ENCODE measurements at regions not wholly inside any gene's neighbourhood (a gene's known extent, or its start where the extent isn't known, plus 50 kb on each side); places are given as distances from the start of the nearest gene placed in this dataset.

DNA sequence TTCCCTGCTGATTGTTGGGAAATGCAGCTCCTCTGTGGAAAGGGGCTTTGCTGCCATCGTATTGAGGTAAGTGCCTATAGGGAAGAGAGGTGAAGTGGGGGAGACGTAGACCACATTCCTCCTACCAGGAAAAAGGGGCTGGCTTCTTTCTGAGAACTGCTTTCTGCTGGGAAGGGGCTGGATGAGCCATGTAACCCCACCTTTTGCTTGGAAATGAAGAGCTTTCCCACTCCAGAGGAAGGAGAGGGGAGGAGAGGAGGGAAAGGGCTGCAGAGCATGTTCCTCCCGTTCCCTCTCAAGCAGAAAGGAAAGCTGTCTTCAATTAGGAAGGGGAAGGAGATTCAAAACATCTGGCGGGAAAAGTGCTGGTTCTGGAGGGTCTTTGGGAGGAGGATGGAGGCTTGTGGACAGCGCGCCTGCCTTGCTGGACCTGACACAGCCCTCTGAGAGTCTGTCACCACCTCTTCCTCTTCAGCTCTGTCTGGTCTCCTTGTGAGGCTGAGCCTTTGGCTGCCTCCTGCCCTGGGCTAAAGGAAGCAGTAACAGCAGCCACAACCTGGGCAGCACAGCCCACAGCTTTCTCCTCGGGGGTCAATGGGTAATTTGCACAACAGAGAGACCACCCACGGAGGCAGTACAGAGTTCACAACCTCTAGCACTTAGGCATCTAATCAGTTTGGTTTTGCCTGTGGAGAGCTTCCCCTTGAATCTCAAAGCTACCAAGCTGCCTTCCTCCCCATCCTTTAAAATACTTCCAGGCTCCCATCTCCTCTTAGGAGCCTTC lies 410.0 kb upstream of the TNP1 start:
- DNase-seq (no peak), ATAC-seq (no peak)
- Histone ChIP-seq H3K9me3 (no peaks in the 10 kb centered on the region), H3K27me3 (no peaks in the 10 kb centered on the region), H3K27ac (no peak overlapping the region), H3K4me1 (no peaks in the 10 kb centered on the region), H3K4me3 (no peak overlapping the region), H3K36me3 (no peaks in the 10 kb centered on the region)
- no peak for TF ChIP-seq POLR2A (IDR thresholded peaks at IDR 0.05)
- TF ChIP-seq, protein P1, sequence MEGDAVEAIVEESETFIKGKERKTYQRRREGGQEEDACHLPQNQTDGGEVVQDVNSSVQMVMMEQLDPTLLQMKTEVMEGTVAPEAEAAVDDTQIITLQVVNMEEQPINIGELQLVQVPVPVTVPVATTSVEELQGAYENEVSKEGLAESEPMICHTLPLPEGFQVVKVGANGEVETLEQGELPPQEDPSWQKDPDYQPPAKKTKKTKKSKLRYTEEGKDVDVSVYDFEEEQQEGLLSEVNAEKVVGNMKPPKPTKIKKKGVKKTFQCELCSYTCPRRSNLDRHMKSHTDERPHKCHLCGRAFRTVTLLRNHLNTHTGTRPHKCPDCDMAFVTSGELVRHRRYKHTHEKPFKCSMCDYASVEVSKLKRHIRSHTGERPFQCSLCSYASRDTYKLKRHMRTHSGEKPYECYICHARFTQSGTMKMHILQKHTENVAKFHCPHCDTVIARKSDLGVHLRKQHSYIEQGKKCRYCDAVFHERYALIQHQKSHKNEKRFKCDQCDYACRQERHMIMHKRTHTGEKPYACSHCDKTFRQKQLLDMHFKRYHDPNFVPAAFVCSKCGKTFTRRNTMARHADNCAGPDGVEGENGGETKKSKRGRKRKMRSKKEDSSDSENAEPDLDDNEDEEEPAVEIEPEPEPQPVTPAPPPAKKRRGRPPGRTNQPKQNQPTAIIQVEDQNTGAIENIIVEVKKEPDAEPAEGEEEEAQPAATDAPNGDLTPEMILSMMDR (IDR thresholded peaks at IDR 0.05) = no peak
- 9% methylated on average over 4 of the region's 8 CpGs for WGBS (ENCODE audit: insufficient coverage, low coverage, low lambda C conversion rate, missing lambda C conversion rate)
- intact Hi-C loops (cut with DNase I) = no loop called here

- DNase-seq = no peak
- no peak overlapping the region for H3K27ac ChIP-seq
- TF ChIP-seq, protein P1 (IDR thresholded peaks at IDR 0.05) = no peak
- TF ChIP-seq POLR2A (IDR thresholded peaks at IDR 0.05) = no peak
- intact Hi-C loops (cut with DNase I) = no loop called here
- 100% methylated on average over 5 of the region's 7 CpGs for WGBS (ENCODE audit: insufficient coverage, low coverage, low lambda C conversion rate, missing lambda C conversion rate)
- H3K9me3 ChIP-seq = no peaks in the 10 kb centered on the region
- ATAC-seq = no peak
- no peak overlapping the region for H3K4me3 ChIP-seq
- no peaks in the 10 kb centered on the region for H3K4me1 ChIP-seq
- no peaks in the 10 kb centered on the region for H3K27me3 ChIP-seq
- no peaks in the 10 kb centered on the region for H3K36me3 ChIP-seq
These were observed 409.1 kb upstream of the TNP1 start for GRCh38 chr2:217268978-217269377.

DNA sequence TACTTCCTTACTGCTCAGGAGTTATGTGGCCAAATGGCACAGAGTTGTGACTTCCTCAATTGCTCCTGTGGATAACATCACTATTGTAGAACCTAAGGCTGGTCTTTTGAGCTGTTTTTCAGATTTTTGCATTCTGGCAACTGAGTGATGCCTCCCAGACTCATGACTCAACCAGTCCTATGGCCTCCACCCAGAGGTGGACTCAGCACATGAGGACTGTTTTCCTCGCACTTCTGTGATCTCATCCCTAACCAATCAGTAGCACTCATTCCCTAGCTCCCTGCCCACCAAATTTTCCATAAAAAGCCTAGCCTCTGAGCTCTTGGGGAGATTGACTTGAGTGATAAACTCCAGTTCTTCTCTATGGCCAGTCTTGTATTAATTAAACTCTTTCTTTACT lies 407.9 kb upstream of the TNP1 start:
- intact Hi-C loops (cut with DNase I) = no loop called here
- Histone ChIP-seq H3K9me3 (no peaks in the 10 kb centered on the region), H3K4me3 (no peak overlapping the region), H3K36me3 (no peaks in the 10 kb centered on the region), H3K27me3 (no peaks in the 10 kb centered on the region), H3K27ac (no peak overlapping the region), H3K4me1 (no peaks in the 10 kb centered on the region)
- DNase-seq = no peak
- TF ChIP-seq, protein P1 (IDR thresholded peaks at IDR 0.05) = no peak
- TF ChIP-seq POLR2A (IDR thresholded peaks at IDR 0.05) = no peak
- no peak for ATAC-seq
- 83% methylated on average over 1 of the region's 1 CpG for WGBS (ENCODE audit: insufficient coverage, low coverage, low lambda C conversion rate, missing lambda C conversion rate)

DNA sequence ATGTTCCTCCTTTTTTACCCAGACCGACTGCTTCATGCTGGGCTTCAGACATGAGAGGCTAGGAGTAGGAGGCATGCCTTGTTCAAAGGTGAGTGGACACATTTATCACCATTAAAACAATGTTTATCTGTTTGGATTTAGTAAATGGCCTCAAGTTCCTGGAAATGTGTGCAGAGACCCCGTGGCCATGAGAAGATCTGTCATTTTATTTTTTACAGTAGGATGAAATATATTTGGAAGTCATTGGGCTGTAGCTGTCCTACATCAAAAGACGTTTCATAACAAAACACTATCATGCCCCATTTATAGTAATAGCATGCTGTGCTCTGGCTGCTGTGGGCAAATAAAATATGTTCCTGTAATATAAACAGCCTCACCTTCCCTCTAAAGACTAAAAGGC lies 403.9 kb upstream of the TNP1 start:
- Histone ChIP-seq H3K27ac (no peak overlapping the region), H3K27me3 (no peaks in the 10 kb centered on the region), H3K4me3 (no peak overlapping the region), H3K36me3 (no peaks in the 10 kb centered on the region), H3K9me3 (no peaks in the 10 kb centered on the region), H3K4me1 (no peaks in the 10 kb centered on the region)
- 37% methylated on average over 3 of the region's 3 CpGs for WGBS (ENCODE audit: insufficient coverage, low coverage, low lambda C conversion rate, missing lambda C conversion rate)
- no peak for ATAC-seq
- TF ChIP-seq POLR2A (IDR thresholded peaks at IDR 0.05) = no peak
- TF ChIP-seq, protein P1 (IDR thresholded peaks at IDR 0.05) = no peak
- no peak for DNase-seq
- intact Hi-C loops (cut with DNase I) = no loop called here
